ENCODE measurements at regions not wholly inside any gene's neighbourhood (a gene's known extent, or its start where the extent isn't known, plus 50 kb on each side); places are given as distances from the start of the nearest gene placed in this dataset.
"Not testable (repeated sequence)": the region's sequence is repeated elsewhere in the genome, so short reads cannot be mapped to it uniquely, and the experiment has no call there.

DNA sequence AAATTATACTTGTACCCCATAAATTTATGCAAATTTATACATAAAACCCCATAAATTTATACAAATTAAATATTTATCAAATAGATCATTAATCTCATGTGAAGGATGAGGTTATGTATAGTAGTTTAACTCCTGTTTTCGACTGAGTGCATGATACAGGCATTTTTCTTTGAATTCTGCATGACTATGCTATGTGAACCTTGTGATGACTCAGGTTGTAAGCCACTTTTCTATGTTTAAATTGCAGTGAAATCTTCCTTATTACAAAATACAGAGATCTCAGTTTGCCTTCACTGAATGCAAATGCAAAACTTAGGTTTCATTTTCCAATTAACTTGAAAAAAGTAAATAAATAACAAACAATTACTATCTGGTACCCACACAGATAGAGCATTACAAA, 843.7 kb downstream of the CDH11 start:
- DNase-seq (no peak), ATAC-seq (ENCODE audit: low read depth) (no peak)
- TF ChIP-seq, protein P1, sequence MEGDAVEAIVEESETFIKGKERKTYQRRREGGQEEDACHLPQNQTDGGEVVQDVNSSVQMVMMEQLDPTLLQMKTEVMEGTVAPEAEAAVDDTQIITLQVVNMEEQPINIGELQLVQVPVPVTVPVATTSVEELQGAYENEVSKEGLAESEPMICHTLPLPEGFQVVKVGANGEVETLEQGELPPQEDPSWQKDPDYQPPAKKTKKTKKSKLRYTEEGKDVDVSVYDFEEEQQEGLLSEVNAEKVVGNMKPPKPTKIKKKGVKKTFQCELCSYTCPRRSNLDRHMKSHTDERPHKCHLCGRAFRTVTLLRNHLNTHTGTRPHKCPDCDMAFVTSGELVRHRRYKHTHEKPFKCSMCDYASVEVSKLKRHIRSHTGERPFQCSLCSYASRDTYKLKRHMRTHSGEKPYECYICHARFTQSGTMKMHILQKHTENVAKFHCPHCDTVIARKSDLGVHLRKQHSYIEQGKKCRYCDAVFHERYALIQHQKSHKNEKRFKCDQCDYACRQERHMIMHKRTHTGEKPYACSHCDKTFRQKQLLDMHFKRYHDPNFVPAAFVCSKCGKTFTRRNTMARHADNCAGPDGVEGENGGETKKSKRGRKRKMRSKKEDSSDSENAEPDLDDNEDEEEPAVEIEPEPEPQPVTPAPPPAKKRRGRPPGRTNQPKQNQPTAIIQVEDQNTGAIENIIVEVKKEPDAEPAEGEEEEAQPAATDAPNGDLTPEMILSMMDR (IDR thresholded peaks at IDR 0.05): no peak
- ChIA-PET CTCF (no interaction called here), POLR2A (no interaction called here)
- no peak overlapping the region for H3K4me3 Mint-ChIP-seq
- peaks cover 9% of the 10 kb centered on the region for H3K9me3 Mint-ChIP-seq
- H3K36me3 Mint-ChIP-seq (ENCODE audit: low read depth): no peaks in the 10 kb centered on the region
- intact Hi-C loops (cut with micrococcal nuclease): no loop called here
- no peaks in the 10 kb centered on the region for H3K4me1 Mint-ChIP-seq
- no peak overlapping the region for H3K27ac Mint-ChIP-seq
- no peaks in the 10 kb centered on the region for H3K27me3 Mint-ChIP-seq

DNA sequence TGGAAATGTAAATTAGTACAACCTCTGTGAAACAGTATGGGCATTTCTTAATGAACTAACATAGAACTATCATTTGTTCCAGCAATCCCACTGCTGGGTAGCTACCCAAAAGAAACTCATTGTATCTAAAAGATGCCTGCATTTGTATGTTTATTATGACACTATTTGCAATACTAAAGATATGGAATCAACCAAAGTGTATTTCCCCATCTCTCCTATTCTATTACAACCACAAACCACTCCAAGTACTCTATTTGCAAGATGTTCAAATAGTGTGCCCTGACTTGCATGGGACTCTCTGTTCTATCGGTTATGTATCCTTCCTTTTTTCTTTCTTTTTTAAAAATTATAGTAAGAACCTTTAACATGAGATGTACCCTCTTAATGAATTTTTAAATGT, 845.2 kb downstream of the CDH11 start:
- H3K27ac Mint-ChIP-seq: no peak overlapping the region
- peaks cover 9% of the 10 kb centered on the region for H3K9me3 Mint-ChIP-seq
- no peak for ATAC-seq (ENCODE audit: low read depth)

DNA sequence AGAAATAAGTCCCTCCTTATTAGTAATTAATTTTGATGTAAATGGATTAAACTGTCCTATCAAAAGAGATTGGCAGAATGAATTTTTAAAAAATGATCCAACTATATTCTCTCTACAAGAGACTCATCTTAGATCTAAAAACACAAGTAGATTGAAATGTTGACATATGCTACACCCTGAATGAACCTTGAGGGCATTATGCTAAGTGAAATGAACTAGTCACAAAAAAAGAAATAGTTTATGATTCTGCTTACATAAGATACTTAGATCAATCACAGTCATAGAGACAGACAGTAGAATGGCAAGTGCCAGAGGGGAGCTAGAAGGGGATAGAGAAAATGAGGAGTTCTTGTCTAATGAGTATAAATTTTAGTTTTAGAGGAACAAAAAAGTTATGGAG, 849.8 kb downstream of the CDH11 start:
- H3K27ac Mint-ChIP-seq: no peak overlapping the region
- no peaks in the 10 kb centered on the region for H3K4me1 Mint-ChIP-seq
- TF ChIP-seq, protein P1 (IDR thresholded peaks at IDR 0.05): no peak
- no peak overlapping the region for H3K4me3 Mint-ChIP-seq
- ATAC-seq (ENCODE audit: low read depth) (no peak), DNase-seq (no peak)
- peaks cover 13% of the 10 kb centered on the region for H3K9me3 Mint-ChIP-seq
- H3K27me3 Mint-ChIP-seq: no peaks in the 10 kb centered on the region
- POLR2A ChIA-PET: no interaction called here
- CTCF ChIA-PET: no interaction called here
- H3K36me3 Mint-ChIP-seq (ENCODE audit: low read depth): no peaks in the 10 kb centered on the region
- intact Hi-C loops (cut with micrococcal nuclease): no loop called here

More for the DNA sequence above, 845.2 kb downstream of the CDH11 start:
- TF ChIP-seq, protein P1 (IDR thresholded peaks at IDR 0.05): no peak
- intact Hi-C loops (cut with micrococcal nuclease): no loop called here
- Mint-ChIP-seq H3K4me3 (no peak overlapping the region), H3K36me3 (ENCODE audit: low read depth) (no peaks in the 10 kb centered on the region), H3K4me1 (no peaks in the 10 kb centered on the region), H3K27me3 (no peaks in the 10 kb centered on the region)
- ChIA-PET POLR2A (no interaction called here), CTCF (no interaction called here)
- DNase-seq: no peak

DNA sequence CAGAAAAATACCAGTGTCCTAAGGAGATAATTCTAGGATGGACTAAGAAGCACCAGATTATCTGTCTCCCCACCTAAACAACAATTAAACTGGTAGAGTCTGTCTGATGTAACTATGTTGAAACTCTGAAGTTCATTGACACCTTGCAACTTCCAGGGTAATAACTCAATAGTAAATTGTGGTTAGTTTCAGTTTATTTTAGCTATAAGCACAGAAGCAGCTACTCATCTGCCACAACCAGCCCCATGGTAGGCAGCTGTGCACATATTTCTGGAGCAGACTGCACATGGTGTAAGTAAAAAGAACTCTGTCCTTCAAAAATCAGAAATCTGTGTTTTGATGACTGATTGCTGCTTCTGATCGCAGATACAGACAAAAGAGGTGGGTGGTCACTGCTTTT, 852.1 kb downstream of the CDH11 start:
- no peaks in the 10 kb centered on the region for H3K27me3 Mint-ChIP-seq
- ChIA-PET CTCF (no interaction called here), POLR2A (no interaction called here)
- no peaks in the 10 kb centered on the region for H3K4me1 Mint-ChIP-seq
- H3K36me3 Mint-ChIP-seq (ENCODE audit: low read depth): no peaks in the 10 kb centered on the region
- H3K27ac Mint-ChIP-seq: no peak overlapping the region
- DNase-seq (no peak), ATAC-seq (ENCODE audit: low read depth) (no peak)
- intact Hi-C loops (cut with micrococcal nuclease): no loop called here
- peaks cover 12% of the 10 kb centered on the region for H3K9me3 Mint-ChIP-seq
- H3K4me3 Mint-ChIP-seq: no peak overlapping the region
- TF ChIP-seq, protein P1 (IDR thresholded peaks at IDR 0.05): no peak

DNA sequence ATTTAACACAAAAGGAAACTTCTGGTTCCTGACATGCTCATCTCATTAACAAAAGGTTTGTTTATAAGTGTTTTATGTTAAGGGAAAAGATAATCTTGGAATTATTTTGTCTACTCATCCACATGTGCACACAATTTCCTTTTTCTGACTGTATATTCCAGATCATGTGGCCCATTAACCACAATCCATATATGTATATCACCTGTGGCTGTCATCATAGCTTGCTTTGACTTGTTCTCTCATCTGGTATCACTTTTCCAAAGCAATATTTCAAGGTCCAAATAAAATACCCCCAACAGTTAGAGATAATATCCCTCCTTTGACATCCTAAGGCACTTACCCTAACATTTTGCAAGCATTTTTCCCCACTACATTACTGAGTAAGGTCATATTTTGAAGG, 856.1 kb downstream of the CDH11 start:
- TF ChIP-seq, protein P1 (IDR thresholded peaks at IDR 0.05): no peak
- Mint-ChIP-seq H3K36me3 (ENCODE audit: low read depth) (no peaks in the 10 kb centered on the region), H3K4me1 (no peaks in the 10 kb centered on the region), H3K9me3 (peaks cover 10% of the 10 kb centered on the region), H3K27ac (no peak overlapping the region), H3K27me3 (no peaks in the 10 kb centered on the region), H3K4me3 (no peak overlapping the region)
- ATAC-seq (ENCODE audit: low read depth) (no peak), DNase-seq (no peak)
- POLR2A ChIA-PET: no interaction called here
- CTCF ChIA-PET: no interaction called here
- intact Hi-C loops (cut with micrococcal nuclease): no loop called here

DNA sequence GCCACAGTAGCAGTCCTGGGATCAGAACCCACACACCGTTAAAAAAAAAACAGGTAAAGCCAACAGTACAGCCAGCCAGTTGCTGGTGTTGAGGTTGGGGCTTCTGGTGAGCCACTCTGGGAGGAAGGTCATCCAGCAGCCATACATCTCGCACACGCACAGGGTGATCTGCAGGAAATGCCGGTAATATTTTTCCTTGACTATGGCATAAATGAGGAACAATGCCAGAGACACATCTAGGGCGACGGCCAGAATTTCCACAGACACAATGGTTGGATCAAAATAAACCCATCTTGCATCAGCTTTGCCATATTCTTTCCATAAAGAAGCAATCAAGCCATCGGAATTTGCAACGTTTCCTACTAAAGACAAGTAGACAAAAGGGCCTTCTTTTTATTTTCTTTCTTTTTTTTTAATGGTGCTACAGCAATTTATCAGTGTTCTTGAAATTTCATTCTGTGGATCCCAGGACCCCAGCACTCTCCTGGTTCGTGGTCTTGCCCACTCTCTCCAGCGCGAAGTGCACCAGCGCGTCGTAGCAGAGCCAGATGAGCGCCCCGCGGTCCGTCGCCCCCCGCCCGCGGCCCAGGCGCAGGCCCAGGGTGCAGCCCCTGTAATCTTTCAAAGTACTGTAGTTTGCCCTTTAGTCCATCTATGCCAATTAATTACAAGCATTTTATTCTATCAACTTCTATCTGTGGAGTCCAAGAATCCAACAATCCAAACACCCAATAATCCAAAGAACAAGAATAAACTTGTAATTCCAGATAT, 861.0 kb downstream of the CDH11 start:
- intact Hi-C loops (cut with micrococcal nuclease); H3K4me1 Mint-ChIP-seq; POLR2A ChIA-PET; DNase-seq; H3K27ac Mint-ChIP-seq; H3K36me3 Mint-ChIP-seq (ENCODE audit: low read depth); CTCF ChIA-PET; H3K9me3 Mint-ChIP-seq; H3K4me3 Mint-ChIP-seq; ATAC-seq (ENCODE audit: low read depth); H3K27me3 Mint-ChIP-seq: not testable (repeated sequence)

Data from activated B cell treated with CpG ODN at 0.5 μM for 24 hours (primary cell).